Lower leg skin (tissue), 3 donors: ENCODE measurements at regions not wholly inside any gene's neighbourhood (a gene's known extent, or its start where the extent isn't known, plus 50 kb on each side); places are given as distances from the start of the nearest gene placed in this dataset.

ENCODE experiments used
- POLR2A ChIP-seq, 2 donors: fragments of 450-650 bp; IDR thresholded peaks; one replicate each; pipeline ENCODE4 v1.6.1; 2016 to 2017; ENCODE audit warnings: antibody characterized with exemption in 2 of 2, mild to moderate bottlenecking in 1 of 2, moderate library complexity in 1 of 2
- TF ChIP-seq, protein P1 (sequence below), 3 donors: fragments of 450-650 bp; IDR thresholded peaks; one replicate each; pipeline ENCODE4 v1.5.1; 2016; ENCODE audit warnings: antibody characterized with exemption in 3 of 3, mild to moderate bottlenecking in 3 of 3, moderate library complexity in 2 of 3

DNA sequence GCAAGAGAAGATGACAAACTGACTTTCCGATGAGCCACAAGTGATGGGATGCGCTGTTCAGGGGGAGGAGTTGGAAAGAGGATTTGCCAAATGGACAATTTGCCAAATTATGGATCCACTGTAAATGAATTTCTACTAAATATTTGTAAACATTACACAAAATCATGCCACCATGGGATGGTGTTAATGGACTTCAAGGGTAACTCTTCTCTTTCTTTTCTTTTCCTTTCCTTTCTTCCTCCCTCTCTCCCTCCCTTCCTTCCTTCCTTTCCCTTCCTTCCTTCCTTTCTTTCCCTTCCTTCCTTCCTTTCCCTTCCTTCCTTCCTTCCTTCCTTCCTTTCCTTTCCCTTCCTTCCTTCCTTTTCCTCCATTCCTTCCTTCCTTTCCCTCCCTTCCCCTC is 76.0 kb upstream of the PEG3 start:
- TF ChIP-seq, protein P1, sequence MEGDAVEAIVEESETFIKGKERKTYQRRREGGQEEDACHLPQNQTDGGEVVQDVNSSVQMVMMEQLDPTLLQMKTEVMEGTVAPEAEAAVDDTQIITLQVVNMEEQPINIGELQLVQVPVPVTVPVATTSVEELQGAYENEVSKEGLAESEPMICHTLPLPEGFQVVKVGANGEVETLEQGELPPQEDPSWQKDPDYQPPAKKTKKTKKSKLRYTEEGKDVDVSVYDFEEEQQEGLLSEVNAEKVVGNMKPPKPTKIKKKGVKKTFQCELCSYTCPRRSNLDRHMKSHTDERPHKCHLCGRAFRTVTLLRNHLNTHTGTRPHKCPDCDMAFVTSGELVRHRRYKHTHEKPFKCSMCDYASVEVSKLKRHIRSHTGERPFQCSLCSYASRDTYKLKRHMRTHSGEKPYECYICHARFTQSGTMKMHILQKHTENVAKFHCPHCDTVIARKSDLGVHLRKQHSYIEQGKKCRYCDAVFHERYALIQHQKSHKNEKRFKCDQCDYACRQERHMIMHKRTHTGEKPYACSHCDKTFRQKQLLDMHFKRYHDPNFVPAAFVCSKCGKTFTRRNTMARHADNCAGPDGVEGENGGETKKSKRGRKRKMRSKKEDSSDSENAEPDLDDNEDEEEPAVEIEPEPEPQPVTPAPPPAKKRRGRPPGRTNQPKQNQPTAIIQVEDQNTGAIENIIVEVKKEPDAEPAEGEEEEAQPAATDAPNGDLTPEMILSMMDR (IDR thresholded peaks at IDR 0.05) = no peak
- TF ChIP-seq POLR2A (IDR thresholded peaks at IDR 0.05) = no peak
